IPS-18a (cell line): ENCODE measurements at regions not wholly inside any gene's neighbourhood (a gene's known extent, or its start where the extent isn't known, plus 50 kb on each side); places are given as distances from the start of the nearest gene placed in this dataset.
"Not testable (repeated sequence)": the region's sequence is repeated elsewhere in the genome, so short reads cannot be mapped to it uniquely, and the experiment has no call there.

Experiments
- H3K27ac ChIP-seq: one replicate; pipeline ENCODE4 v1.5.1; 2013; ENCODE audit warnings: low read length
- H3K27me3 ChIP-seq: one replicate; pipeline ENCODE4 v1.6.1; 2013; ENCODE audit warnings: mild to moderate bottlenecking, low read length; ENCODE audit not compliant: control insufficient read depth, insufficient read depth
- H3K36me3 ChIP-seq: one replicate; pipeline ENCODE4 v1.6.1; 2013; ENCODE audit warnings: low read depth, low read length; ENCODE audit not compliant: control insufficient read depth
- H3K4me1 ChIP-seq: one replicate; pipeline ENCODE4 v1.6.1; 2013; ENCODE audit warnings: low read depth, low read length; ENCODE audit not compliant: control insufficient read depth
- H3K4me3 ChIP-seq: one replicate; pipeline ENCODE4 v1.5.1; 2013; ENCODE audit warnings: low read length
- H3K9ac ChIP-seq: one replicate; pipeline ENCODE4 v1.6.1; 2013; ENCODE audit warnings: mild to moderate bottlenecking, low read length, moderate library complexity
- H3K9me3 ChIP-seq: one replicate; pipeline ENCODE4 v1.6.1; 2013; ENCODE audit warnings: low read depth, low read length; ENCODE audit not compliant: control insufficient read depth

DNA sequence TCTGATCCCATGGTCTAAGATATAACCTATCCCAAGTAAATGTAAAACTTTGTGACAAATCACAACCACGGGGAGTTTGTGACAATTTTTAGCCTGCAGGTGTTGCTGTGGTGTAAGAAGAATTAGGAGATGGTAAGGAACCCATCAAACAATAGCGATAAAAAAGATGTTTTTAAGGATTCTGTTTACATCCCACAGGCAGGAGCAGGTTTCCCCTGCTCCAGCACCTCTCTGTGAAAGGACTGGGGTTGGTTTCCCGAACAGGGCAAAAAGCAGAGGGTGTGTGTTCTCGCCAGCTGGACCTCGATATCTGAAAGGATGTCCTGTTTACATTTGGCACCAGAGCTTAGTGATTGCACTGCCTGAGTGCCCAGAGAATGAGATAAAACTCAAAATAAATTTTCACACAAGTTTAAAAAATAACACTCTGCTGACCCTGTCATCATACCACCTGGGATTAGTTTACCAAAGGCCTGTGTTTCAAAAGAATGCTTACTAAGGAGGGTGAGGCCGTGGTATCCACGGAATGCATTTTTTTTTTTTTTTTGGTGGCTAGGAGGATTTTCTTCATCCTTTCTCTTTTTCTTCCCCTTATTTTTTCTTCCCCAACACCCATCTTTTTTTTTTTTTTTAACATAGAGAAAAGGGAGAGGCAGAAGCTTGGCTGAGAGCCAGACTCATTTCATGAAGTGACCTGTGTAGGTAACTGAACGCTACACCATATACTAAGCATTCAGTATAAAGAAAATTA, 151.8 kb upstream of the DPH6 start:
- H3K4me1 ChIP-seq = peaks cover 27% of the 10 kb centered on the region
- H3K4me3 ChIP-seq = no peak overlapping the region
- no peak overlapping the region for H3K27ac ChIP-seq
- H3K36me3 ChIP-seq = no peaks in the 10 kb centered on the region
- no peaks in the 10 kb centered on the region for H3K9me3 ChIP-seq
- H3K9ac ChIP-seq = no peak overlapping the region
- H3K27me3 ChIP-seq = no peaks in the 10 kb centered on the region

DNA sequence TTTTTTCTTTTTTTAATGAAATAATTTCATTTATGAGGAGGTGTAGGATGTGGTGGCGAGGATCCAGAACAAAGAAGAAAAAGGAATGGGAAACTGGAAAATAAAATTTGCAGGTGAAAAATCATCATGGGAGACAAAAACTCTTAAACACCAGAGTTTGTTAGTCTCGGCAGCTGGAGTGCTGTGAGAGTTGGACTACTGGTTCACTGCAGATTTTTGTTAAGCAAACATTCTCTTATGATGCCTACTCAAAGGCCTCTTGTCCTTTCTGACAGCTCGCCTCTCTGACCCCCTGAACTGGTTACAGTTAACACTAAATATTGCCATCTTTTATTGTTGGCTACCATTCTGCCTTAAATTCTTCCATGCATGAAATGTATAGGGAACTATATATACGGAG, 152.4 kb upstream of the DPH6 start:
- H3K9me3 ChIP-seq = no peaks in the 10 kb centered on the region
- H3K27ac ChIP-seq = no peak overlapping the region

DNA sequence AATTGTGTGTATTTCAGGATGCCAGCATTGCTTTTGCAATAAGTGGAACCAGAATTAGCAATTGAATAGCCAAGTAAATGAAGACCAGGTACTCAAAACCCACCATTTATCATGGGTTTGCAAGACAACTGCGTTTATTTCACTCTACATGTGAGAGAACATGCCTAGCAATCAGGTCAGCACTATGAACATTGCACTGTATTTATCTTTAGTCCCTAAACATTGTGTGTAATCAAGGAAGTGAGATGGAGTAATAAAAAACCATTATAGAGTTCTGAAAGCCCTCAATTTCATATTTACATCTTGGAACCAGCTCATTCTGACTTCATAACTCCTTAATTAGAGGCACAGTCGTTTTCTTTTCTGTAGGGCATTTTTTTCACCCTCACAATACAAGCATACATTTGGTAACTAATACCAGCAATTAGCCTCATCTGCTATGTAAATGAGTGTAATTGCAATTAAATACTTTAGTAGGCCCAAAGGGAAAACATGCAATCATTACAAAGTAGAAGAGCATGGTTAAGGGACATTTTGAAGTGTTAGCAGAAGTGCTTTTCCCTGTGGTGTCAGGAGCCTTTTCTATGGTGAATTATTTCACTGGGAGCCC, 153.1 kb upstream of the DPH6 start:
- no peak overlapping the region for H3K27ac ChIP-seq
- peaks cover 27% of the 10 kb centered on the region for H3K4me1 ChIP-seq

More for the DNA sequence above, 152.4 kb upstream of the DPH6 start:
- H3K9ac ChIP-seq = no peak overlapping the region
- H3K4me1 ChIP-seq = peaks cover 27% of the 10 kb centered on the region
- no peak overlapping the region for H3K4me3 ChIP-seq
- H3K36me3 ChIP-seq = no peaks in the 10 kb centered on the region
- H3K27me3 ChIP-seq = no peaks in the 10 kb centered on the region

DNA sequence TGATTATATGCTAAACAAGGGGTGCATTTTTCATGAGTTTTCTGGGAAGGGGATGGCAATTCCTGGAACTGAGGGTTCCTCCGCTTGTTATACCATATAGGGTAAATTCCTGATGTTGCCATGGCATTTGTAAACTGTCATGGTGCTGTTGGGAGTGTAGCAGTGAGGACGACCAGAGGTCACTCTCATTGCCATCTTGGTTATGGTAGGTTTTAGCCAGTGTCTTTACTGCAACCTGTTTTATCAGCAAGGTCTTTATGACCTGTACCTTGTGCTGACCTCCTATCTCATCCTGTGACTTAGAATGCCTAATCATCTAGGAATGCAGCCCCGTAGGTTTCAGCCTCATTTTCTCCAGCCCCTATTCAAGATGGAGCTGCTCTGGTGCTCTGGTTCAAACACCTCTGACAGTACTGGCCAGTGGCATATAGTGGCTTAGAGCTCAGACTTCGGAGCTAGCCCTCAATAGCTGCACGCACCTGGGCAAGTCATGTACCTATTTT, 154.2 kb upstream of the DPH6 start:
- H3K9ac ChIP-seq, H3K4me3 ChIP-seq, H3K27me3 ChIP-seq, H3K36me3 ChIP-seq, H3K27ac ChIP-seq, H3K9me3 ChIP-seq: not testable (repeated sequence)
- H3K4me1 ChIP-seq = peaks cover 27% of the 10 kb centered on the region

More for the DNA sequence above, 153.1 kb upstream of the DPH6 start:
- H3K9ac ChIP-seq = no peak overlapping the region
- H3K27me3 ChIP-seq = no peaks in the 10 kb centered on the region
- no peaks in the 10 kb centered on the region for H3K9me3 ChIP-seq
- no peaks in the 10 kb centered on the region for H3K36me3 ChIP-seq
- H3K4me3 ChIP-seq = no peak overlapping the region

DNA sequence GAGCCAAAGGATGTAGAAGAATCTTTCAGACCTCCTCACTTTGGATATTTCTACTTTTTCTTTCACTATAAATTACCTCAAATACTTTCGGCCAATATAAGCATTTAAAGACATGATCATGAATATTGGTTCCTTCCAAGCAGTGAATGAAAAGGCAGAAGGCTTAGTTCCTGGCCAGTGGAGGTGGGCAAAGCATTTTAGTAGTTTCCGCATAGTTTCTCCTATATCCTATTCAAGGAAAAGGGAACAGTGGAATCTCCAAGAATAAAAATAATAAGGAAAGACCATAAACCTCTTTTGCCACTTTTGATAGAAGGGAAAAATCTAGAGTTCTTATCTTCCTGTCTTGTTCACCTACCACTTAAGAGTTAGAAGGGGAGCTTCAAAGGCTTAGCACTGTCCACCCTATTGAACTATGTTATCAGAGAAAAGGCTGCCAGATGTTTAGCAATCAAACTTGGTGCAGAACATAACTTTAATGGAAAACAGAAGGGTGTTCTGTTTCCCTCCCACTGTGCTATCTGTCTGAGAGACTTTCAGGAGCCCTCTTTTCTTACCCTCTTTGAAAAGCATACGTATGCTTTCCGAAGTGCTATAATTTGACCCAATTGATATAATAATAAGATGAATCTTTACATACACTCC, 155.6 kb upstream of the DPH6 start:
- Histone ChIP-seq H3K27me3 (no peaks in the 10 kb centered on the region), H3K9ac (no peak overlapping the region), H3K4me3 (no peak overlapping the region), H3K36me3 (no peaks in the 10 kb centered on the region), H3K4me1 (peaks cover 36% of the 10 kb centered on the region), H3K27ac (no peak overlapping the region), H3K9me3 (no peaks in the 10 kb centered on the region)

DNA sequence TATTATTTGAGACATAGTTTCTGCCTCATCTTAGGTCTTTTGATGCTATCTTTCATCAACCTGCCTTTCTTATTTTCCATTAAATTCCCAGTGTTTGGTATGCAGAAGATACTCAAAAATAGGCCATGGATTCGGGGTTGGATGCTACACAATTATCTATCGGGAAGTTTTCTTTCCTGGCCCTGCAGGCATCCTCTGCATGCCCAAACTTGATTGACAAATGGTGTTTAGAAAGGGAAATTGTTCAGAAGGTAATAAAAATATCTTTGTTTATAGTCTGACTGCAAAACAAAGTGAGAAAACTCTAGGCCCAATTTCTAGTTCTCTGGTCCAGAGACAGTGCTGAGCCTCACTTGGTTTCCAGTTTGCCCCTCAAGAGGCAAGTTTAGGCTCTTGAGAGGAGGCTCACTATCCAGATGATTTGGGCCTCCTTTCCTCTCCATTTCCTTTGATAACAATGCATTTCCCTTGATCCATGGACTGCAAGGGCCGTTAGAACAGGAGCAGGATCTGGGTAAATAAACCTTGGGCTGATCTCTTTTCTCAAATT, 157.1 kb upstream of the DPH6 start:
- Histone ChIP-seq H3K36me3 (no peaks in the 10 kb centered on the region), H3K9ac (no peak overlapping the region), H3K9me3 (no peaks in the 10 kb centered on the region)

DNA sequence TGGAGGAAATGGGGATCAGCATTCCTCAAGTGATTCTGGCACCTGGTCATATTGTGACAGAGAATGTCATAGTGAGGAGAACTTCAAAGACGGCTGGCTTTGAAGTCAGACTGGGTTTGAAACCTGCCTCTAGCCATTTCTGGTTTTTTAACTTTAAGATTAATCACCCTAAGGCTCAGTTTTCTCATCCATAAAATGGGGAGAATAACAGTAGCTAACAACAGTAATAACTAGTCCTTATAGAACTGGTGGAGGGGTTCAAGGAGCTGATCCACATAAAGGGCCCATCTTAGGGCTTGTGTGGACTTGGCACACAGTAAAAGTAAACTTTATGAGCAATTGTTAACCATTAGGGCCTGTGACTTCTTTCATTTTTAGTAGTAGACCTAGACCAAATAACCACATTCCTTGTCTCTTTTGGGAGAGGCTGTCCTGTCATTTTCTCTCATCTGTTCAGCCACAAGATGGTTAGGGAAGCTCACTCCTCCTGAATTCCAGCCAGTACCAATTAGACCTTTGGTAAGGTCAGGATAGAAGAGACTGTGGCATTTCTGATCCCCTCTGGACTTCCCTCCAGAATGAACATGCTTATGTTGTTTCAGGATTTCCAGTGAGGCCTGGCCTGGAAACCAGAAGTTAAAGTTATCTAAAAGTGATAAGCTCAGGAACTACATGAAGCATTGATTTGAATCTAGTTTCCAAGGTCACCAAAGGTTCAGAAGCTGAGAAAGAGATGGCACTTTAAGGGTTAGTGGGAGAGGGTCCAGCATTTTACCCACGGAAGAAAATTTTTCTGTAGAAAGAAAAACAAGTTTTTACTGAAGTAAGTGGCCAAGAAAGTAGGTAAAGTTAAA, 159.3 kb upstream of the DPH6 start:
- Histone ChIP-seq H3K9ac (no peak overlapping the region), H3K9me3 (no peaks in the 10 kb centered on the region), H3K36me3 (no peaks in the 10 kb centered on the region), H3K4me1 (peaks cover 8% of the 10 kb centered on the region), H3K4me3 (no peak overlapping the region), H3K27ac (no peak overlapping the region), H3K27me3 (no peaks in the 10 kb centered on the region)

More for the DNA sequence above, 157.1 kb upstream of the DPH6 start:
- H3K27ac ChIP-seq = no peak overlapping the region
- H3K27me3 ChIP-seq = no peaks in the 10 kb centered on the region
- H3K4me1 ChIP-seq = peaks cover 22% of the 10 kb centered on the region
- no peak overlapping the region for H3K4me3 ChIP-seq

DNA sequence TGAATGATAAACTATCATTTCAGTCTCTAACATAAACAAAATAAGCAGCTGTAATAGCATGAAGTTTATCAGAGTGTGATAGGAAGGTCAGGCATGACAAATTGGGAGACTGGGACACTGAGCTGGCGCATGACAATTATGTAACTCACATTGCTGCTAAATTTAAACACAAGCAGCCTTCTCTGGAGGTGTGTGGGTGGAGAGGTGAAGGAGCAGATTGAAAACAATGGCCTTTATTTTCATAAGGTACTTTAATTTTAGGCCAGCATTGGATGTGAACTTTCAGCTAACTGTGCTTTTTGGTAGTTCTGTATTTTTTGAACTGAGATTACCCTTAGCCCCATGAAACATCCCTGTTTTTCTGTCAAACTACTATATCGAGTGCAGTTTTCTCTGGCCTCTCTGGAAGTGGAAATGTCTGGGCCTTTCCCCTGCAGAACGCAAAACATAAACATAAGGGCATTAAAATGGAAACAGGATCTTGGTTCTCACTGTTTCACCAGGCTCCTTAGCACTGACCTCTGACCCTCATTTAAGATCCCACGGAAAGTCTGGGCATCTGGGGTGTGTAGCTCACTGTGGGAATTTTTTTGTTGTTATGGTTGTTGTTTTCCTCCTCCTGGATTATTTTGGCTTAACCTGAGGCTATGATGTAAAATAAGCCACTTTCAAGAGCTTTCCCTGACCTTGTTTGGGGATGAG, 160.1 kb upstream of the DPH6 start:
- Histone ChIP-seq H3K27ac (no peak overlapping the region), H3K9me3 (no peaks in the 10 kb centered on the region), H3K4me1 (peaks cover 8% of the 10 kb centered on the region), H3K4me3 (no peak overlapping the region), H3K9ac (no peak overlapping the region), H3K36me3 (no peaks in the 10 kb centered on the region), H3K27me3 (no peaks in the 10 kb centered on the region)

DNA sequence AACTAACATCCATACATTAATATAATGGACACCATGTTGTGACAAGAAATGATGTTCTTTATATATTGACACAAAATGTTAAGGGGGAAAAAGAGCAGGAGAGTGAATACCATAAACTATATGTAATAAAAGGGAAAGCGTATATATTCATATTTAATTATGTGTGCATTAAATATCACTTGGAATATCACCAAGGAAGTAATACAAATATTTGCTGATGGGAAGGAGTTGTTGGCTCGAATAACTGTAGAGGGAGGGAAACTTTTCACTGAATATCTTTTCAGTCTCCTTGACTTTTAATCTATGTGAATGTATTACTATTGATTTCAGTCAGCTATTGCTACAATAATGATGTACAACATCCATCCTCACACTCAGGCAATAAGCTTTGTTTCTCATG, 167.0 kb upstream of the DPH6 start:
- Histone ChIP-seq H3K9me3 (no peaks in the 10 kb centered on the region), H3K4me1 (peaks cover 3% of the 10 kb centered on the region), H3K27me3 (no peaks in the 10 kb centered on the region), H3K4me3 (no peak overlapping the region), H3K27ac (no peak overlapping the region), H3K36me3 (no peaks in the 10 kb centered on the region), H3K9ac (no peak overlapping the region)

DNA sequence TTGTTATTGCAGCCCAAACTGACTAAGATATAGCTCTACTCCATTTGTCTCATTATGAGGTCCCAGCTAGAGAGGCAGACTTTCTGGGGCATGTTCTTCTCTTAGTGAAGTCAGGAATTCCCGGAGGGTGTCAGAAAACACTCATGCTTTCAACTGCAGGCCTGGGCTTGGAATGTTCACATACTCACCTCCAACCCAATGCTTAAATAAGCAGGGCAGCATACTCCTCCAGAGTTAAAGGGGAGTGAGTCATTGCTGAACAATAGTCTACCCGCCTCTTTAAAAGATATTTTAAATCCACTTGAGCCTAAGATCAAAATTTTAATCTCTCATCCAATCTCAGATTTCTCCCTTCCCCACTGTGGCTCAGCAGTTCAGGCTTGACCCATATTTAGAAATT, 167.8 kb upstream of the DPH6 start:
- Histone ChIP-seq H3K4me1 (peaks cover 3% of the 10 kb centered on the region), H3K36me3 (no peaks in the 10 kb centered on the region), H3K9ac (no peak overlapping the region), H3K27ac (no peak overlapping the region), H3K9me3 (no peaks in the 10 kb centered on the region), H3K4me3 (no peak overlapping the region), H3K27me3 (no peaks in the 10 kb centered on the region)
